ENCODE measurements at regions not wholly inside any gene's neighbourhood (a gene's known extent, or its start where the extent isn't known, plus 50 kb on each side); places are given as distances from the start of the nearest gene placed in this dataset.

DNA sequence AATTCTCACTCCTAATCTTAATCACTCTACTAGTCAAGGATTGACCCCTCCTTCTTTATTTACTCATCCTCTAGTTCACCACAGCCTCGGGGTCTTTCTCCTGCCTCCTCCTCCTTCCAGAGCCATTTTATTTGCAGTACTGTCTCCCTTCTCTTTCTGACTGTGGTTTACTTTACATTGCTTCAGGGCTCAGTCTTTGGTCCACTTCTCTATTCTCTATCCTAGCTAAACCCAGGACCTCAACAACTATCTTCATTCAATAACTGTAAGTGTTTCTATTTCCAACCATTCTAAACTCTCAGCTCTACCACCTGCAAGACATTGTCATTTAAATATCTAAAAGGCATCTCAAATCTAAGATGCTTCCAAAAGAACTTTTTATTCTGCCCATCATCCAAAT lies 493.8 kb downstream of the TTLL7 start:
- no peak overlapping the region for H3K4me3 Mint-ChIP-seq
- no peaks in the 10 kb centered on the region for H3K36me3 Mint-ChIP-seq
- H3K27ac Mint-ChIP-seq, result no peak overlapping the region
- no peak for DNase-seq (ENCODE audit: low spot score in 2 of 2, unreplicated experiment in 2 of 2)
- peaks cover 22% of the 10 kb centered on the region for H3K4me1 Mint-ChIP-seq
- TF ChIP-seq, protein P1, sequence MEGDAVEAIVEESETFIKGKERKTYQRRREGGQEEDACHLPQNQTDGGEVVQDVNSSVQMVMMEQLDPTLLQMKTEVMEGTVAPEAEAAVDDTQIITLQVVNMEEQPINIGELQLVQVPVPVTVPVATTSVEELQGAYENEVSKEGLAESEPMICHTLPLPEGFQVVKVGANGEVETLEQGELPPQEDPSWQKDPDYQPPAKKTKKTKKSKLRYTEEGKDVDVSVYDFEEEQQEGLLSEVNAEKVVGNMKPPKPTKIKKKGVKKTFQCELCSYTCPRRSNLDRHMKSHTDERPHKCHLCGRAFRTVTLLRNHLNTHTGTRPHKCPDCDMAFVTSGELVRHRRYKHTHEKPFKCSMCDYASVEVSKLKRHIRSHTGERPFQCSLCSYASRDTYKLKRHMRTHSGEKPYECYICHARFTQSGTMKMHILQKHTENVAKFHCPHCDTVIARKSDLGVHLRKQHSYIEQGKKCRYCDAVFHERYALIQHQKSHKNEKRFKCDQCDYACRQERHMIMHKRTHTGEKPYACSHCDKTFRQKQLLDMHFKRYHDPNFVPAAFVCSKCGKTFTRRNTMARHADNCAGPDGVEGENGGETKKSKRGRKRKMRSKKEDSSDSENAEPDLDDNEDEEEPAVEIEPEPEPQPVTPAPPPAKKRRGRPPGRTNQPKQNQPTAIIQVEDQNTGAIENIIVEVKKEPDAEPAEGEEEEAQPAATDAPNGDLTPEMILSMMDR (IDR thresholded peaks at IDR 0.05; ENCODE audit: unreplicated experiment), result no peak
- peaks cover 8% of the 10 kb centered on the region for H3K9me3 Mint-ChIP-seq
- no peaks in the 10 kb centered on the region for H3K27me3 Mint-ChIP-seq (ENCODE audit: low read depth)

DNA sequence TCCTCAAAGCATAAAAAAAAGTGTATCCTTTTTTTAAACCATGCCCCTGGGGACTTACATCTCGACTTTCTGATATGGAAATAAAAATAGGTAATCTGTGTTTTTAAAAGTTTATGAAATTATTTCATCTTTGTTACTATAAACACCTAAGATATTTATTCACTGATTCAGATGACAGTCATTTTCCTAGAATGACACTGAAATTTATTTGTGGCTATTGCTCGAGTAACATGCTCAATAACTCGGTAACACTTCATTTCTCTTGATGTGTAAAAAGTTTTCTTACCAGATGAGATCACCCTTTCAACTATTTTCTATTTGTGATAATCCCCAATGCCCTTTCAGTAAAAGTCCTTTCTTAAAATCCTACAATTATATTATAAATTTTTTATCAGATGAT lies 495.8 kb downstream of the TTLL7 start:
- H3K27ac Mint-ChIP-seq, result no peak overlapping the region
- no peaks in the 10 kb centered on the region for H3K36me3 Mint-ChIP-seq
- no peak for DNase-seq (ENCODE audit: low spot score in 2 of 2, unreplicated experiment in 2 of 2)
- H3K4me3 Mint-ChIP-seq, result no peak overlapping the region
- peaks cover 8% of the 10 kb centered on the region for H3K9me3 Mint-ChIP-seq
- TF ChIP-seq, protein P1 (IDR thresholded peaks at IDR 0.05; ENCODE audit: unreplicated experiment), result no peak
- H3K4me1 Mint-ChIP-seq, result peaks cover 4% of the 10 kb centered on the region
- H3K27me3 Mint-ChIP-seq (ENCODE audit: low read depth), result no peaks in the 10 kb centered on the region

DNA sequence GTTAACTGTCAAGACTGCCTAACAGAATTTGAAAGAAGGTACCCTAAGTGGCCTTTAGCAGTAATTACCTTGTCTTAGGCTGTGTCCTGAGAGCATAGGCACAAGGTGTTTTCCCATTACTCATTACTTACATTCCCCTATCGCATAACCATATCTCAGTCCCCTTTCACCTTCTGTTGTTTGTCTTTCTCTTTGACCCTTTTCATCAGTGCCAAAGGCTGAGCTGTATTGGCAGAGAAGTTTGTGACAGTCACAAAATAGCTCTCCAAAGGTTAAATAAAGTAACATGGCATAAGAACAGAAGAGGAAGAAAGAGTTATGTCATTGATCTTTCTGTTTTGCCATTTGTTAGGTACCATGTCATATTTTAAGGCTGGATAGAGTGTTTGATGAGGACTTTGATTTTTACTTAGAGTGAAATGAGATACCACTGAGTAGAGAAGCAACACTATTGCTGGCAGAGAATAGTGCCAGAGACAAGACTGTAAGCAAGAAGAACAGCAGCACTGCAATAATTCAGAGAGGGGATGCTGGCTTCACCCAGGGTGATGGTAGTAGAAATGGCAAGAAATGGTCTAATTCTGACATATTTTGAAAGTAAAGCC lies 497.8 kb downstream of the TTLL7 start:
- Mint-ChIP-seq H3K4me3 (no peak overlapping the region), H3K4me1 (no peaks in the 10 kb centered on the region), H3K9me3 (peaks cover 8% of the 10 kb centered on the region), H3K27ac (no peak overlapping the region), H3K36me3 (no peaks in the 10 kb centered on the region), H3K27me3 (ENCODE audit: low read depth) (no peaks in the 10 kb centered on the region)
- TF ChIP-seq, protein P1 (IDR thresholded peaks at IDR 0.05; ENCODE audit: unreplicated experiment), result no peak
- no peak for DNase-seq (ENCODE audit: low spot score in 2 of 2, unreplicated experiment in 2 of 2)

DNA sequence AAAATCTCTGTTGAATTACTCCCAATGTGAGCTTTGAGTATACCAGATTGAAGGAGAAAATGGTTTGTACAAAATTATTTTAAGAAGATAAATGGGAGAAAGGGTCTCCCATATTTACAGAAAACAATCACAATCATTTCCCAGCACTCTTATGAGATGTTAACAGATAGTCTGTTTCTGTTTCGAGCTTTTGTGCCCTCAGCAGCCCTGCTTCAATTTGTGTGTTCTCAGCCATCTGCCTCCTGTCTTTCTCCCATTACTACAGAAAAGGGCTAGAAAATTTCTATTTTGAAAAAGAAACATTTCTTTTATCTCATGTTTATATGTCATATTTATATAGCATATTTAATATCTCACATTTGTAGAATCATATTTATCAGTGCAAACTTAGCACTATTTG lies 498.4 kb downstream of the TTLL7 start:
- Mint-ChIP-seq H3K36me3 (no peaks in the 10 kb centered on the region), H3K4me1 (no peaks in the 10 kb centered on the region), H3K4me3 (no peak overlapping the region), H3K27me3 (ENCODE audit: low read depth) (no peaks in the 10 kb centered on the region), H3K9me3 (peaks cover 8% of the 10 kb centered on the region), H3K27ac (no peak overlapping the region)
- no peak for DNase-seq (ENCODE audit: low spot score in 2 of 2, unreplicated experiment in 2 of 2)
- TF ChIP-seq, protein P1 (IDR thresholded peaks at IDR 0.05; ENCODE audit: unreplicated experiment), result no peak

DNA sequence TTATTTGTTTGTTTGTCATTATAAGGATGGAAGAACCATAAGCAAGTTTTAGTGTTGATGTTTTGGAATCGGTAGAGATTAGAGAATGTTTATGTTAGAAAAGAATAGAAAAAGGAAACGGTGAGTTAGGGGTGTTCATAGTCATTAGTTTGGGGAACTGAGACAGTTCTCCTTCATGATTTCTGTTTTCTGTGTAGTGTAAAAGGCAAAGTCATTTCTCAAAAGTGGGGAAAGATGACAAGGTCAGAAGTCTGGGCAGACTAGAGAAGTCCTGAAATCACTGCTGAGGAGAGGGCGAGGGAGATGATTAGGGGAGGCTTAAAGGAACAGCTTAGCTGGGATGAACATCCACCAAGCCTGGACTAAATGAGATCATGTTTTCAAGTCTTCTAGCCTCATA lies 498.9 kb downstream of the TTLL7 start:
- Mint-ChIP-seq H3K4me3 (no peak overlapping the region), H3K27me3 (ENCODE audit: low read depth) (no peaks in the 10 kb centered on the region), H3K27ac (no peak overlapping the region), H3K4me1 (no peaks in the 10 kb centered on the region), H3K9me3 (peaks cover 8% of the 10 kb centered on the region), H3K36me3 (no peaks in the 10 kb centered on the region)
- TF ChIP-seq, protein P1 (IDR thresholded peaks at IDR 0.05; ENCODE audit: unreplicated experiment), result no peak
- no peak for DNase-seq (ENCODE audit: low spot score in 2 of 2, unreplicated experiment in 2 of 2)

DNA sequence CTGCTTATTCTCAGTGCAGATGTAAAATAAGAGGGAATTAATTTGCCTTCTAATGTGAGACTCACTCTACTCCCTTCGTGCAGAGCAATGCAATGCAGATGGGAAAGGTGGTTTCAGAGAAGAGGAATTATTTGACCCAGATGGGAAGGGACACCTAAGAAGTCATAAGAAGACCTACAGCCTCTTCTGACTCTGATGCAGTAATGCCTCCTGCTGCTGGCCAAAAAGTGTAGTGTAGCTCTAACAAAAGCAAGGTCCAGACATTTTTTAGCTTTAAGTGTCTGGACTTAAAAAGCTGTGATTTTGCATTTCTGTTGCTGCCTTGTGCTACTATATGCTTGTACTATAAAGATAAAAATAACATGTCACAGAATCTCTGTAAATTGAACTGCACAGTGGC lies 501.4 kb downstream of the TTLL7 start:
- Mint-ChIP-seq H3K27me3 (ENCODE audit: low read depth) (no peaks in the 10 kb centered on the region), H3K27ac (no peak overlapping the region), H3K4me3 (no peak overlapping the region), H3K9me3 (no peaks in the 10 kb centered on the region), H3K36me3 (no peaks in the 10 kb centered on the region), H3K4me1 (no peaks in the 10 kb centered on the region)
- TF ChIP-seq, protein P1 (IDR thresholded peaks at IDR 0.05; ENCODE audit: unreplicated experiment), result no peak
- DNase-seq (ENCODE audit: low spot score in 2 of 2, unreplicated experiment in 2 of 2), result no peak
